ENCODE measurements at regions not wholly inside any gene's neighbourhood (a gene's known extent, or its start where the extent isn't known, plus 50 kb on each side); places are given as distances from the start of the nearest gene placed in this dataset.

DNA sequence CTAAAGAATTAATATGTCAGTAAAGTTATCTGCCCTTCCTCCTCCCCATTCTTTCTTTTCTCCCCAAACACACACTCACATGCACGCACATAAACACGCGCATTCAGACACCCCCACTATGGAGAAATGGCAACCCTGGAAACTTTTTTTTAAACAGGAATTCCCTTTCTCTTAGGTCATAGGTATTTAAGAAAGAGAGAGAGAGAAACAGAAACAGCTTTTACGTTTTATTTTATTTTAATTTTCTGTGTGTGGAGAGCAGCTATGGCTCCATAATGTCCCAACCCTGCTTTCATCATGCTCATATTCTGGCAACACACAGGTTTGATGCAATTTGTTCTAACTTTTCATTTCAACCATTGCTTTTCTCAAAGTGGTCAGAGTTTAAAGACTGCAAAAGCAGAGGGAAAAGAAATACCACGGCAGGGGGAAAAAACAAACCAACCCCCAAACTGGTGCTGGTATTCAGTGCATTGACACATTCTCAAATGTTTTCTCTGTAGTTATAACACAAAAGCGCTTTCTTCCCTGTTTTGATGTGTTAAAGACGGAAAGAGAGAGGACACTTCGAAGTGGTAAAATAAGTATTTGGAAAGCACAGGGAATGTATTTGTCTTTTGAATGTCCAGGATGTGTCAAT is 126.0 kb upstream of the TMEM161B start:
- DNase-seq = no peak

DNA sequence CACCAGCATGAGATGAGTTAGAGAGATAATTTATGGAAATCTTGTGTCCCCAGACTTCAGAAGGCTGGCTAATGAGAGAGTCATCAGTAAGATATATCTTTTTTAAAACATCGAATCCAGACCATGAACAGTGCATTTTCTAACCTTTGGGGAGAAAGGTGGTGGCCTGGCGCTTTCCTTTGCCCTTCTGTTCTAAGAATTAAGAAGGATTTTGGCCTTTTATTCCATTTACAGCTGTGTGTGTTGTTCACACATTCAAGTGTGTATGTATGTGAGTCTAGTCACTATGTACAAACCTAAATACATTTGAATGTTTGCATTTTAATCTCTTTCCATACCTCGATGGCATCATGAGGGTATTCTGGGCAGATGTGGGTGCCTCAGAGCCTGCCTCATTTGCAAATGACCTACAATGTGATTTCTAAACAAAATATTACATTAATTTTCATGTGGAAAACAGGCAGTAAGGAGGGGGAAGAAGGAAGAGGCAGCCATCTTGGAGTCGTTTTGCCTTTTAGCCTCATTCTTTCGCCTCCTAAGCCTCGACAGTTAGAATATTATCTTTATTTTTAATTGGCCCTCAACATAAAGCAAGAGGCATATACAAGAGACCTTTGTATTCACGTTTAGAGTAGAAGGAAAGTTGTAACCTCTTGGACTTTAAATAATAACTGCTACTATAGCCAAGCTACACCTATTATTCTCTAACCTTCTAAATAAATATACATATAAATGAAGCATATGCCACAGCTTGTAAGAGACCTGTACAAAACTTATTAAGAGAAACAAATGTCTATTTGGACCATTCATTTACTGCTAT is 125.3 kb upstream of the TMEM161B start:
- no peak for DNase-seq

DNA sequence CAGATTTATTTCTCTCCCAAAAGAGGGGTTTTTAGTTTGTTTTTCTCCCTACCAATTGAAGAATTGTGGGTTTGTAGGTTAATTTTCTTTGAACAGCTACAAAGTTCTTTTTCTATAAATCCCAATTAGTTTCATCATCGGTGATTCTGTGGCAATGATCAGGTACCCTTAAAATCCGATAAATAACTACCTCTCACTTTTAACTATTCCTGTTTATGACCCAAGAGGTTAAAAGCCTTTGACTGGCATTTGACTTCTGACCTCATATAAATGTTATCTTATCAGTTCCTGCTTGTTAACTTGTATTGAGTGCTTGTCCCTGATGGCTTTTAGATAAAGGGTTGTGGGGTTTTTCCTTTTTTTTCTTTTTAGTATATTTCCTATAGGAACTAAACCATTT is 124.4 kb upstream of the TMEM161B start:
- DNase-seq = no peak

DNA sequence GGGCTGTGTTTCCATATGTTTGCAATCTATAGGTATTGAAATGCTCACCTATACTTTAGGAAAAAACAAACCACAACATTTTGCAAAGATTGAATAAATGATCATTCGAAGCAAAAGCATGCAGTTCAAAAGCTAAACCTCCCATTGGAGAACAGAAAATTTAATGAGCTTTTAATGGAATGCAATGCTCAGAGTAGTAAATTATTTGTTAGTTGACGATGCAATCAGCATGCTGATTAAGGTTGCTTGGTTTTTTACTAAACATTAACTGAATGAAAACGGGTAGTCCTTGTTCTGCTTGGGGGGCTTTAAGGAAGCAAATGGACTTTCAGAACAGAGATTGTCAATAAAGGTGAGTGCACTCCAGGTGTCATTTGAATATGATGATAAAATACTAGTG is 123.3 kb upstream of the TMEM161B start:
- DNase-seq = no peak

DNA sequence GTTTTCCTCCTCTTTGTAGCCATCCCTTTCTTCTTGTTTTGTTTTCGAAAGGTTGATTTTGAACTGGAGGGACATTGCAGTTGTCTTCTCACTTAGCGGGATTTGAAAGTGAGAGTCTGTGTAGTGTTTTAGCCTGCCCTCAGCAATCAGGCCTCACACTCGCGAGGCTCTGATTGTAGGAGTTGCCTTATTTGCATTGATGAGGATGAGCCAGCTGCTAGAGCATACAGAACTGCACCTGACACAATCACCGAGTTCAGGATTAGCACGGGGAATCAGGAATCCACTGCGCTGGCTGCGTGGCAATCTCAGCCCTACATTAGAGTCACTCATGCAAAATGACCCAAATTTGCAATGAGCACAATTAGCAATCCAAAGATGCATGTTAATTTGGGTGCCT is 122.5 kb upstream of the TMEM161B start:
- DNase-seq = no peak

DNA sequence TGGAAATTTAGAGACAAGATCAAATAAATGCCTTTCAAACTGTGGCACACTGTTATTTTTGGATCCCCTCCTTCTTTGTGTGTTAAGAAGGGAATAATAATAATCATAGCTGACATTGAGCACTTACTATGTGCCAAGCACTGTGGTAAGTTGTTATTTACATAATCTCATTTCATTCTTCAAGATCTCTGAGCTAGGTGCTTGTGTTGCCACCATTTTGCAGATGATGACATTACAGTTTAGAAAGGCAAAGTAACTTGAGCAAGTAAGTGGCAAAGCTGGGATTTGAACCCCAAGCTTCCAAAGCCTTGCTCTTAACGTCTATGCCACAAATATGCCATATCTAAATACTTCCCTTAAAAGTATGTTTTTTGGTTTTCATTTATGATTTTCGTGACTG is 121.8 kb upstream of the TMEM161B start:
- DNase-seq = no peak

DNA sequence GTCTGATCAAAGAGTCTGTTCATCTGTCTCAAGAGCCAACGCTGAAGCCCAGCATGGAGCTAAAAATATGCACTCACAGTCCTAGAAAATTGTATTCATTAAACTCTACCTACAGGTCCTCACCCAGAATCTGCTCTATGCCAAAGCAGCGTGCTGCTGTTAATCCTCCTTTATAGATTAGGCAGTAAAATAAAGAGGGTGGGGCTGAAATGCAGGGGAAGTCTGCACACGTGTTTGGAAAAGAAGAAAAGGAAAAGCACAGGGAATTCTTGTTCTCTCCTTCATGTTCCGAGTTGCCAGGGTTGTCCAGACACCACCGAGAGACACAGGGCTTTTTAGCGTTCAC is 121.4 kb upstream of the TMEM161B start:
- no peak for DNase-seq

DNA sequence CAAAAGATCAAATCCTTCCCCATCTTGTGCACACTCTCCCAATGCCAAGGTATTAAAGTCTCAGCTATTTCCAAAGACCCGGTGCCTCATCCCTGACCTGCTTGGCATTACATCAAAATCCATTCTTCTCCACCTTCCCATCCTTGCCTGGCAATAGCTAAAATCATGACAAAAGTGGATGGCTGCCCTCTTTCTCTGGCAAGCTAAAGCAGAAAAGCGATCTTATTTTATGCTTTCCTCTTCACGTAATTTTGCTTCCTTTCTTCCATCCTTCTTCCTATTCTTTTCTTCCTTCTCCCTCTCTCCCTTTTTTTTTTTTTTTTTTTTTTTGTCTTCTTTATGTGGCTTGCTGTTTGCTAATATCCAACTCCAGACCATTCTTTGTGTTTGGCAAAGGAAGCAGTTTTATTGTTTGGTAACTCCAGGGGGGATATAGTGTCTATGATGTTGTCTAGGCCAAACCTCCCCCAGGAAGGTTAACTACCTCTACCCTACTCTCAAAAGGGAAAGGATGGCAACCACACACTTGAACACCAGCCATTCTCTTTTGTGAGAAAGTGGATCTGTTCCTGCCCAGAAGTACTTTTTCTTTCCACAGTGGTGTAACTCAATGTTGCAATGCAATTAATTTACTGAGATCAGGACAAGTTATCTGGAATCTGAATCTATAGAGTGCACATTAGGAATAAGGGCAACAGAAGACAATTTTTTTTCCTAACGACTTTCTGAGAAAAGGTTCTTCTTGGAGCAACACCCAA is 120.9 kb upstream of the TMEM161B start:
- DNase-seq = no peak

DNA sequence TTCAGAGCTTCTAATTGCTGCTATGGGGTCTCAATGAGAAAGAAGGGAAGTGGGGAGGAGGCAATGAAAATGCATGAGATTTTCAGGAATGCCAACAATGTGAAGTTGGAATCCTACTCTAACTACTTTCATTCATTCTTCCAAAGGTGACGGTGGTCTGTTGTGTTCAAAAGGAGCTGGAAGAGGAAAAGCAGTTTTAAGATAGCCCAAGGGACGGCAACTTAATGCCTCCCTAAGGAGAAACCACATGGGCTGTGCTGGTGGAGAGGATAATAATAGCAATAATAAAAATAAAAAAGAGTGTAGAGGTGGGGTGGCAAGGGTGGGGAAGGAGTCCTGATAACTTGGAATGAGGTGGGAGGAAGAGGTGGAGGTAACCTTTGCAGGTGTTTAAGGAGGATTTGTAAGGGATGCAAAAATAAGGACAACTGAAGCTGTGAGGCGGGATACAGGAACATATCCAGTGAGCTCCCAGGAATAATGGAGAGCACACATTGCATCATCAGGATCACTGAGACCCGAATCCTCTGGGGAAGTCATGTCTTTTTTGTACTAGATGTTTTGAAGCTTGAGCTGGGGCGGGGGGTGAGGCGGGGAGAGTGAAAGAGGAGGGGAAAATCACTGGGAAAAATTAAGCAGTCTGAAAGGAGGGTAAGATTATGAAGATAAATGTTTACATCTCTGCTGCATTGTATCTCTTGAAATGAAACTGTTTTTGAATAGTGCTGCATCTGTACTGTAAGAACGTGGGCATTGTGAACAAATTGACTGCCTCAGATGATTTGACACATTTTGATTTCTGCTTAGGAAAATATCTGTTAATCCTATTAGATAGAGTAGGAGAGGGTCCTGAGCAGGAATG is 120.1 kb upstream of the TMEM161B start:
- peak; percentile 50 to 62 for DNase-seq

DNA sequence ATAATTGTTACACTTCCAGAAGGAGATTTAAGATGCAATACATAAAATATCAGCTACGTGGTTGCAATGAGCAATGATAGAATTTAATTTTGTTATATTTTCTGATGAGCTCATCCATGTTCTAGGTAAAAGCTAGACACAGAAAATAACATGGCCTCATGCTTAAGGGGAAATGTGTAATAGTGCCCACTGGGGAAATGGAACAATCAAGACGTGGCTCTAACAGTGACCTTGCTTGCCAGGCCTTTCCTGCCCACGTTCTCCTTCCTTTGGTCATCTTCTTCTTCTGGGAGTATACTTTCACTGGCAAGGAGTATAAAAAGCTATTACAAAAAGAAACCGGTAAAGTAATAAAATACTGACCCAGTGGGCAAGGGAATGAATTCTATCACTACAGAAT is 116.2 kb upstream of the TMEM161B start:
- DNase-seq = no peak

DNA sequence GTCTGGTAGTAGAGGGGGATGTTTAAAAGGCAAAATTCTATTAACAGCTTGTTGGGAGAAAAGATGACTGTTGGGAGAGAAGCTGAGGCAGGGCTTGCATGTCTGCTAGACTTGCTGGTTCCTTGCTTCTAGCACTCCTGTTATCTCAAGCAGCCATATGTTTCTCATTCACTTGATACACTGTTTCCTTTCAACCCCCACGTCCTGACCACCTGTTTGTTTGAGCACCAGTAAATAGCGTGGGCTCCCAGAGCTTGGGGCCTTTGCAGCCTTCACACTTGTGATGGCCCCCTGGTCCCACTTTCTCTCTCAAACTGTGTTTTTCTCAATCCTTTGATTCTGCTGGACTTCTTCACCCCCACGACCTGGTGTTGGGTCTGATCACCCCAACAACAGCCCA is 111.7 kb upstream of the TMEM161B start:
- DNase-seq = no peak

DNA sequence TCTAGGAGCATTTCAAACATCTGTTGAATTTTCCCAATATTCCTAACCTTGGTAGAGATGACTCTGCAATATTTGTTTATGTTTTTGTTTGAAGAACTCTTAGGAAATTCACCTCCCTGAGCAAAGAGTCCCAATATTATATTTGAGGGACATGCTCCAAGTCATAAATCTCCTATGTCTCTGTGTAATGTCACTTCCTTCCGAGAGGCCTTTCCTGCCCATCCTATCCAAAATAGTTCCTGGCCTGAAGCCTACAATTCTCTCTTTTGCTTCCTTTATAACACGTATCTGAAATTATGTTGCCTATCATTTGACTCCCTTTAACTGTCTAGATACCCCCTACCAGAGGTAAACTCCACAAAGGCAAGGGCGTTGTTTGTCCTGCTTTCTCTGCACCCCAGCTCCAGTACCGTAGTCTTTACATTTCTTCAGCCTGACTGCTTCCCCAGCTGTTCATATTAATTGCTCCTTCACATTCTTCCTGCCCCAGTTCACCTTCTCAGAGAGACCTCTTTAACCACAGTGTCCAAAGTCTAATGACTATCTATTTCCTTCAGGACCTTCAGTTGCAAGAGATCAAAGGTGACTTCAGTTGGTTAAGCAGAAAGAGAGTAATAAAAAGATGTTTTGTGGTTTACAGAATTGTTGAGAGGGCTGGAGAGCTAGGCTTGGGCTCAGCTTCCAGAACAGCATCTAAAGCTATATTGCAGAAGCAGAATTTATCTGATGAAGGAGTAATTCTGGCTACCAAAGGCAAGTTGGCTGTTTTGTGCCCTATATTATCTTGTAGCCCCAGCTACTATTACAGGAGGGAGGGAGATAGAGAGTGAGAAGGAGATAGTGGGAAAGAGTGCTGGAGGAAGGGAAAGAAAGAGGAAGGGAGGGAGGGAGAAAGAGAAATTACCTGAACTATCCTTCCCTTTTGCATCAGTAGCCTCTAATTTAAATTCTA is 109.3 kb upstream of the TMEM161B start:
- DNase-seq = no peak

DNA sequence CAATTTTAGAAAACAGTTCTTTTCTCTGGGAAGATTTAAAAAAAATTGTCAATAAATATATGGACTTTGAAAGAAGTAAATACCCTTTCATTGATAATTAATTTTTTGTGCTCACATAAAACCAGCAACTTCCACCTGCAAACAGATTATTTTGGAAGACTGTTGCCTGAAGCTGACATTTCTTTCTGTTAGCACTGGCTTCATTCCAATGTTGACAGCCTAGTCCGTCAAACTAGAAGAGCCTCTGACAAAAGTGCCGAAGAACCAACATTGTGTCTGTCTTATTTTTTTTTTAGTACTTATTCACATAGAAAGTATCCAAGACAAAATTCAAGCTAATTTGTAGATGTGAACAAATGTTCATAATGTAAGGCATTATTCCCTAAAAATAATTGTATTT is 108.6 kb upstream of the TMEM161B start:
- no peak for DNase-seq

DNA sequence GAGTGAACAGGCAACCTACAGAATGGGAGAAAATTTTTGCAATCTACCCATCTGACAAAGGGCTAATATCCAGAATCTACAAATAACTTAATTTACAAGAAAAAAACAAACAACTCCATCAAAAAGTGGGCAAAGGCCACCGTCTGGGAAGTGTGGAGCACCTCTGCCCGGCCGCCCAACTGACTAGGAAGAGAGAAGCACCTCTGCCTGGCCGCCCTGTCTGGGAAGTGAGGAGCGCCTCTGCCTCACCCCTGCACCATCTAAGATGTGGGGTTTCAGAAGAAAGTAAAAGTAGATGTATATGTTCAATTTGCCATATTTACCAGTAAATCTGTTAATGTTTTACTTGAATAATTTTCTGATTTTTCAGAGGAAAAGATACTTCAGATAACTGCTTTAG is 108.1 kb upstream of the TMEM161B start:
- no peak for DNase-seq

DNA sequence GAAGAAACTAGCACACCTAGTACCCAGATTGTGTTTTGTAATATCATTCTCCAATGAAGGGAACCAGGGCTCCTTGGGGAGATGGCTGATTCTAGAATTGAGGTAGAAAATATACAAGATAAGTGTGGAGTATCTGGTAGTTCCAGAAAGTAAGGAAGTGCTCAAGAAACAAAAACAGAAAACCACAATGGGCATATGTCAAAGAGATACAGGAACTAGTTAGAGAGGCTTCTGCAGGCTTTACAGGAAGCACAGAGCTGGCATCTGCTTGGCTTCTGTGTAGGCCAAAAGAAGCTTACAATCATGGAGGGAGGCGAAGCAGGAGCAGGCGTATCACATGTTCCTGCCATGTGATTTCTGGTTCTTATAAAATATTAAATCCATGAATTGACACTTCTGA is 105.7 kb upstream of the TMEM161B start:
- no peak for DNase-seq

DNA sequence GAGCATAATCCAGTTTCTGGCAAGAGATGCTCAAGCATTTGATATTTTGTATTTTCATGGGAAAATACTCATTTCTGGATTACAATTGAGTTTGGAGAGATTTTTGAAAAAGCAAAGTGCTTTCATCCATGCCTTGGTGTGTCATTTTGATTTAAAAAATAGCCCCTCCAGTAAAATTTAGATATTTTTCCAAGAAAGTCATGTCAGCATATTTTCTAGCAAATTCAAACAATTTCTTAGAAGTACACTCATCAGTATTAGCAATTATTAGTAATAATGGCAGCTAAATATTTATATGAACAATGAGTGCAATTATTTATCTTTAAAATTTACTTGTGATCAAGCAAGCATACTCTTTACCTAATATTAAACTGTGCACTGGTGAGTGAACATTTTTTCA is 102.2 kb upstream of the TMEM161B start:
- DNase-seq = no peak

DNA sequence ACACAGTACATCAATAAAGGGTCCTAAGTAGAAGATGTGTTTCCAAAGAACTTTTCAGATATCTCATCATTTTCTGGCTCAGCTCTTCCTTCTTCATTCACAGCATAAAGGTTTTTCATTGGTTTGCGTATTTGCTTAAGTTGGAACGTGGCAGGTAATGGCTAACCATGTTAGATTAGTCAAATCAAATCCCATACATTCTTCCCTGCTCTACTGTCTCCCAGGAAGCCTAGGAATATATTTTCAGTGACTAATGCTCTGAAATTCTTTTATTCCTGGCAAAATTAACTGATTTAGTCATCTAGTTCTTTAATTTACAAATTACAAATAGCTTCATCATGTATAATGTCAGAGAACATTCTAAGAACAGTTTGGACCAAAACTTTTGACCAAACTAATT is 99.6 kb upstream of the TMEM161B start:
- DNase-seq = no peak

DNA sequence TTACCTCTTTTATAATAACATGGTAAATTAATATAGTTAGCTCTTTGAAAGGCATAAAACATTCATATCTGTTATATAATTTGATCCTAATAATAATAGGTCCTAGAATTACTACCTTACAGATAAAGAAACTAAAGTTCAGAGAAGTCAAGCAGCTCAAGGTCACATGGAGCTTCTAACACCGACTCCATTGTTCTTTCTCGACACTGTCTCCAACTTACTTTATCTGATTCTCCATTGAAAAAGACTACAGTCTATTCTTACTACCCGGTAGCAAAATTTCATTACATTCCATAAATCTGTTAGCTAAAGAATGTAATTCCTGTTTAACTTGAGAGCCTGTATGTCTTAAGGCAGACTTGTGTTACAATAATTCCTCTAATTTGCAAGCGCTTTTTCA is 96.3 kb upstream of the TMEM161B start:
- no peak for DNase-seq

DNA sequence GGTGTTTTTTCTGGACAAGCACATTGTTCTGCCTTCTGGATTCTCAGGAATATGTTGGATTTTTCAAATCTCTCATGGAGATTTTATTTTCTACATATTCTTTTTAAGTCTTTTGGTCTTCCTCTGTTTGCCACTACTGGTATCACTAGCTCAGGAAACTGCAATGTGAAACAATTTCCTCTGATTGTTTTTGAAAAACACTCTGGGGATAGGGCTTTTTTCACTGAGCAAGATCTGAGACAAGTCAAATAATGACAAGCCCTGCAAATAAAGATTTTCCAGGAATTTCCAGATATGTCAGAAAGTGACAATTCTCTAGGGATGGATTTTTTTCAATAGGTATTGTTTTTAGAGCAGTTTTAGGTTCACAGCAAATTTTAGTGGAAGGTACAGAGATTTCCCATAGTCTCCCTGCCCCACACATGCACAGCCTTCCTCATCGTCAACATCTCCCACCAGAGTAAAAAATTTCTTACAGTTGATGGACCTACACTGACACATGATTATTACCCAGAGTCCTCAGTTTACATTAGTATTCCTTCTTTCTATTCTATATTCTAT is 86.9 kb upstream of the TMEM161B start:
- no peak for DNase-seq

DNA sequence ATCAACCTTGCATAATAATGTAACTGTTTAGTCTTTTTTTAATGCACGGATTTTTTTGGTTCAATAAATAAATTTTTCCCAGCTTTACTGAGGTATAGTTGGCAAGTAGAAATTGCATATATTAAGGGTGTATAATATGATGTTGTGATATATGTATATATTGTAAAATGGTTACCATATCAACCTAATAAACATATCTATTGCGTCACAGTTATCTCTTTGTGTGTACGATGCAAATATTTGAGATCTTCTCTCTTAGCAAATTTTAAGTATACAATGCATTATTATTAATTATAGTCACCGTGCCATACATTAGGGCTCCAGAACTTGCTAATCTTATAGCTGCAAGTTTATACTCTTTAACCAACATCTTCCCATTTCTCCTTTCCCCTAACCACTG is 57.2 kb upstream of the TMEM161B start:
- DNase-seq = no peak

DNA sequence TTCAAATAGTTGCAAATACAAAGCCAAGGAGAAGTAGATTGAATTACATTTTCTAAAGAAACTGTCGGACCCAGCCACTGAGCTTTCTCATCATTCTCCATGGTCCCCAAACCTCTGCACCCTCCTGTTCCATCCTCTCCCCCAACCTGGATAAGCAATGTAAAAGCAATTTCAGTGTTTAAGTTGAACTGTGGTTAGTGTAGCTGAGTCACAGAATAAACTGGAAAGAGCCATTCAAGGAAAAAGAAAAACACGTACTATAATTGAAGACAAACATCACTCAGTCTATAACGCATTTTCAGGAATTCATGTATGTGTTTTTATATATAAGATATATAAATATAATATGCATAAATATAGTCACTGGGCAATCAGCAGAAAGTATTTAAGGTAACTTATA is 54.1 kb upstream of the TMEM161B start:
- no peak for DNase-seq
